ENCODE measurements at regions not wholly inside any gene's neighbourhood (a gene's known extent, or its start where the extent isn't known, plus 50 kb on each side); places are given as distances from the start of the nearest gene placed in this dataset.

GRCh38 chr13:110773480-110773879 lies 60.0 kb downstream of the ING1 start:
- TF ChIP-seq CTCF (conservative IDR thresholded peaks at IDR 0.05; ENCODE audit: low read depth, low read length) = no peak
- H3K4me3 ChIP-seq (ENCODE audit: low read length) = no peak overlapping the region

GRCh38 chr13:110774051-110774450 lies 60.6 kb downstream of the ING1 start:
- no peak for DNase-seq (ENCODE audit: low read depth)
- no peak overlapping the region for H3K4me3 ChIP-seq (ENCODE audit: low read length)
- no peak for TF ChIP-seq CTCF (conservative IDR thresholded peaks at IDR 0.05; ENCODE audit: low read depth, low read length)

More at GRCh38 chr13:110773480-110773879, 60.0 kb downstream of the ING1 start:
- DNase-seq (ENCODE audit: low read depth) = no peak

- no peak for TF ChIP-seq CTCF (conservative IDR thresholded peaks at IDR 0.05; ENCODE audit: low read depth, low read length)
- DNase-seq (ENCODE audit: low read depth) = no peak
- no peak overlapping the region for H3K4me3 ChIP-seq (ENCODE audit: low read length)
Measured at GRCh38 chr13:110774490-110774889, 61.0 kb downstream of the ING1 start.

GRCh38 chr13:110775576-110775975 lies 62.1 kb downstream of the ING1 start:
- DNase-seq (ENCODE audit: low read depth) = no peak
- no peak for TF ChIP-seq CTCF (conservative IDR thresholded peaks at IDR 0.05; ENCODE audit: low read depth, low read length)
- H3K4me3 ChIP-seq (ENCODE audit: low read length) = no peak overlapping the region

GRCh38 chr13:110777251-110777820 lies 63.8 kb downstream of the ING1 start:
- TF ChIP-seq CTCF (conservative IDR thresholded peaks at IDR 0.05; ENCODE audit: low read depth, low read length) = no peak
- no peak overlapping the region for H3K4me3 ChIP-seq (ENCODE audit: low read length)
- no peak for DNase-seq (ENCODE audit: low read depth)

- DNase-seq (ENCODE audit: low read depth) = no peak
- no peak overlapping the region for H3K4me3 ChIP-seq (ENCODE audit: low read length)
Measured at GRCh38 chr13:110779022-110779421, 65.5 kb downstream of the ING1 start.

More at GRCh38 chr13:110779022-110779421, 65.5 kb downstream of the ING1 start:
- TF ChIP-seq CTCF (conservative IDR thresholded peaks at IDR 0.05; ENCODE audit: low read depth, low read length) = no peak
